Inflammatory macrophage (primary cell): ENCODE measurements at regions not wholly inside any gene's neighbourhood (a gene's known extent, or its start where the extent isn't known, plus 50 kb on each side); places are given as distances from the start of the nearest gene placed in this dataset.
A peak's percentile ranks its signal among the peaks of the same experiment; 100 is the strongest.

ENCODE experiments used
- DNase-seq, 2 donors: peaks; one replicate each; pipeline ENCODE4 v3.0.0-alpha.2; 2020 to 2022

DNA sequence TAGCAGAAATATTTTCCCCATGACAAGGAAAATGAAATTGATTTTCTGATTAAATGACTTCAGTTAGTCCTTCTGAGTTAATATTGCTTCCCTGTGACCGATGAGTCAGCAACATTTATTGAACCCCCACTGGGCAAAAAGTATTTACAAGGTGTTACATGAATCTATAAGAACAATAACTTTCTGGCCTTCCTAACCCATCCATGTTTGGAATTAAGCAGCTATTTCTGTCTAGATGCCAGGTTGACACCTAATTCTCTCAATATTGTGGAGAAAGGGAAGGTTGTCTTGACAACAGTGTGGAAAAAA is 112.9 kb upstream of the JAZF1 start:
- DNase-seq: no peak

DNA sequence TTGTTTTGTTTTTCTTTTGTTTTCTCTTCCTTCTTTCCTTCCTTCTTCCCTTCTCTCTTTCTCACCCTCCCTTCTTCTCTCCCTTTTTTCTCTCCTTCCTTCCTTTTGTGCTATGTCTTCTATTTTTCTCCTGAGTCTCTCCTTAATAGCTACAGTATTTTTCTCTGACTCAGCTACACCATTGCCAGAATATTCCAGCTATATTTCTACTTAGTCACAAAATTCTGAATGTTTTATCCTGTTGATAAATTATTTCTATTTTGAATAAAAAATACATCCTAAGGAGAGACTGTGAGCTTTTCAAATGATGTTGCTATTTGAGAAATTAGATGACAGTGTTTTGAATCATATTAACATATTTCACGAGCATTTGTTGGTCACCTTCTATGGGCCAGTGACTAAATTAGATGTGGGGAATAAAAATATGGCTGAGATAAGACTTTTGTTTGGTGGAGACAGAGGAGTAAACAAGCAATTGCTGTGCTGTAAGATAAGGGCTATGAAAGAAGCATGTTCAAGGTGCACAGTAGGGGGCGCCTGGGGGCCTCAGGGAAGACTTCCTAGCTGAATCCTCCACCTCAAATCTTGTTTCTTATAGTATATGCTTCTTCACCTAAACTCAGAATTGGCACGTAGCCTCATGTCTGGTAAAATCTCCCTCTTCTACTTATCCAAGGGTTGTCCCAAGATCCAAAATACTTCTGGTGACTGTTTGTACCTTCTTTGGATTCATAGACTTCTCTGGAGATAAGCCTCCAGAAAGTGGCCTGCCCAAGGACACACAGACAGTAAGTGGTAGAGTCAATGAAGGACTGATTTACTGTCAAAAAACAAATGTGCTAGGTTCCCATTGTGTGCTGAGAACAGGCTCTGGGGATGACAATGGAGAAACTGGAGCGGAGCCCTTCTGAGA is 115.5 kb upstream of the CREB5 start:
- peak in 1 of 2 donors; percentile 13 for DNase-seq

DNA sequence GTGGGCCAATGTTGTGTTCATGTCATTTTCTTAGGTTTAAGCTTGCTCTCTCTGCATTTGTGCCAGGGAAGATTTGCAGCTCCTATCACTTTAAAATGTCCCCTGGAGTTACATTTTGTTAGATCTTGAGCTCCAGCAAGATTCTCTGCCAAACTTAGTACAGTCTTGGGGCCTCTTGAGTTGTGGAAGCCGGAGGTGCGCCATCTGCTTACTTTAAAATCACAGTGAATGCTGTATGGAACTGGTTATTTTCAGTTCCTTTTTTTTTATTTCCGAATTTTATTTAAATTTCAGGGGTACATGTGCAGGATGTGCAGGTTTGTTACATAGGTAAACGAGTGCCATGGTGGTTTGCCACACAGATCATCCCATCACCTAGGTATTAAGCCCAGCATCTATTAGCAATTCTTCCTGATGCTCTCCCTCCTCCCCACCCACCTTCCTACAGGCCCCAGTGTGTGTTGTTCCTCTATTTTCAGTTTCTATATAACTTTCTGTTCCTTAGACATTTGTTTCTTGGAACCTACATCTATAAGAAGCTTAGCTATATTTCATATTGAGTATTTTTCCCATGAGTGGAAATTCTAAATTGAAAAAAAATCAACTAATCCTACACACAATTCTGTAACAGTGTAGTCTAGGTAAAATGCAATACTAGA is 114.4 kb upstream of the CREB5 start:
- peak; percentile 20 to 45 for DNase-seq

DNA sequence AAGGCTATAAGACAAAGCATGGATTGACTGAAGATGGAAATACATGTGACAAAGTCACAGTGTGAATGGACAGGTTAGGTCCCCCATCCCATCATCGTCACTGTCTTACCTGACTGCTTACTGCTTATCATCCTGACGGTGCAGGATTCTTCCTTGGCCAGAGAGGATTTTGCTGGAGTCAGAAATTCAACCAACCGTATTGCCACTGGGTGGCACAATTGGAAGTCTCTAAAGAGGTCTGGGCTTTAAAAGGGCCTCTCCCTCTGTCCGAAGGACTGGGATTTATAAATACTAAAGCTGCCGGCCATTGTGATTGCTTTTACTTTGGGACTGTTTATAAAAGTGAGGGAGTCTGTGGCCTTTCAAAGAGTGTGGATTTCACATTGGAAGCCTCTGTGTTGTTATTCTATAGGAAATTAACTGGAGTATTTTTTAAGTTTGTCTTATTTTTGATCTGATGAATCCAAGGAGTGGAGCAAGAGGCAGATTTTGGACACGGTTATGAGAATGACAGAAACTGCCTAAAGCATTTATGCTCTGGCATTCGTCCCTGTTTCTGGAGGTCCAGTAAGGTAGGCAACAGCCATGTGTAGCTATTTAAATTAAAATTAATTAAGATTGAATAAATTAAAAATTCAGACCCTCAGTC is 113.3 kb upstream of the CREB5 start:
- DNase-seq: no peak

DNA sequence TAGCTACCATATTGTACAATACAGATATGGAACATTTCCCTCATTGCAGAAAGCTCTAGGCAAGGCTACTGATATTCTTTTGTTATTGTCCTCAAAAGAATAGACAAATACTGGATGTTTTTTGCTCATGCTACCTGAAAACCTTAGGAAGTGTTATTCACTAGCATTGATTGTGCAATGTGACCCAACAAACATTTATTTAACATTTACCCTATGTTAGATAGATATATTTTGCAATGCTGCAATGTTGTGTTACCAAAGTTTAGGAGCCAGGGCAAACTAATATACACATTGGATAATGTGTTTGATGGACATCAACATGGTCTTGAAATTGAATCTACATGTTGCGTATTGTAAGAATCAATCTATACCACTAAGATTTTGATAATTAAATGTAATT is 112.8 kb upstream of the CREB5 start:
- no peak for DNase-seq

DNA sequence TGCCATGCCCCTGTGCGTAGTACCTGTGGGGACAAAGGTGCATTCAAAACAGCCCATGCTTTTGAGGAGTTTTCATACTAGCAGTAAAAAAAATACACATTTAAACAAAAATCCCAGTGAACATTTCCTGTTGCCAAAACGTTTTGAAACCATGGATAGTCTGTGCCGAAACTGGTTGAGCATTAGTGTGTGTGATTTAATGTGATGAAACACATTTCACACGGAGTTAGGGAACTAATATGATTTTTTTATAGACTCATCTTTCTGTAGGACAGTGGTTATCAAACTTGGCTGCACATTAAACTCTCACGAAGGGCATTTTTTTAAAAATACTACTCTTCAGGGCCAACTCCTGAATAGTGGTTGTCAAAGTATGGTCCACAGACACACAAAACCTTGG is 111.8 kb upstream of the CREB5 start:
- DNase-seq: no peak

DNA sequence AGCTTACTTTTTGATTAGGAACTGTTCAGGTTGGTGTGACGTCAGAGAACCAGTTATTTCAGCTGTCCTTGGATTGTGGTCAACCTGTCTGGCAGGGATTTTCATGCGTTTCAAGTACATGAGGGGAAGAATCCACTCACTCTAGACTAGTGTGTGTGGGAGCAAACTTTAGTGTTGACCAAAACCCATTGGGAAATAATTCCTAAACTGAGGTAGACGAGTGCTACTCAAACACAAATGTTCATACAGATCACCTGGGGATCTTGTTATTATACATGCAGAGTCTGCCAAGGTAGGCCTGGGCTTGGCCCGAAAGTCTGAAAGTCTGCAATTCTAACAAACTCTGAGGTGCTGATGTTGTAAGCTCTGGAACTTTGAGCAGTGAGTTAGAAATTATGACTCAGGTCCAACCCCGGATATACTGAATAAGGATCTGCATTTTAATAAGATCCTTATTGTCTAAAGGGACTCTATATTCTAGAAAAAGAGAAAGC is 111.1 kb upstream of the CREB5 start:
- no peak for DNase-seq

DNA sequence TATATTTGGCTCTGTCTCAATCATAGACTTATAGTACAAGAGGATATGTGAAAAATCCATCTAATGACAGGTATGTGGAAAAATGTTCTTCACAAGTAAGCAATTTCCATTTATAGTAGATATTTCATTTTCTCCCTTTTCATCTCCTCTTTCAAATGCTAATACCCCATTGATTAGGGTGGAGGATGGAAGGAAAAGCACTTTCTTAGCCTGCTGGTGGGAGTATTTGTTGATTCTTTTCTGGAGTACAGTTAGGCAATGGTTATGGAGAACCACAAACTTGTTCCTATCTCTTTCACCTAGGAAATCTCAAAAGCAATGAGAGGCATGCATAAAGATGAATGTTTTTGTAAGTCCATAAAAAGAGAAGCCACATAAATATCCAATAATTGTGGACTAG is 108.0 kb upstream of the CREB5 start:
- no peak for DNase-seq

DNA sequence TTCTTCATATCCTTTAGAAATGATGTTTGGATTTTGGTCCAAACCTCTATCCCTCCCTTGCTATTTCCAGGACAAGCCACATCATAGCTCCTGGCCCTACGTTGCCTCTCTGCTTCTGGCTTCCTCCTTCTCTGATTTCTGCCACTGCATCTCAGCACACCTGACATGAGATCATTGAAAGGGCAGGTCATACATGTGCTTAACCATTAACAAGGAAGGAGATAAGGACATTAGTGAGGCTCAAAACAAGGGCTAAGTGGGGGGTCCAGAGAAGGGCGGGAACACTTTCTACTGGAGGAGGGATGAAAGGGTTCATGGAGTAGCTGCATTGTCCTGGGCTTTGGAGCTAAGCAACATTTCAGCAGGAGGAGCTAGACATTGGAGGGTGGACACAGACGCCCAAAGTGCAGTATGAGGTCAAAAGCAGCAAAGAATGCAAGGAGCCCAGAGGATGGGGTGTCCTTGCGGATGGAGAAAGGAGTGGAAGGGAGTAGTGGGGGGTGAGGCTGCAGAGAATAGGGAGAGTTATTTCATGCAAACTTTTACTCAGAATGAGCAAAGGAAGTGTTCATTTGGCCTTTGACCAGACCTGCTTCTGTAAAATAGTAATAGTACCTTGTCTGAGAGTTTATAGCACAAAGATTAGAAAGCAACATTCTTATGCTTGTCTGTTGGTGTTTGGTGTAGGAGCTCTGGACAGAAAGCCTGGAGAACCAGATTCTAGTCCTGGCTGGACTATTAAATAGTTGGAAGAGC is 102.4 kb upstream of the CREB5 start:
- no peak for DNase-seq

DNA sequence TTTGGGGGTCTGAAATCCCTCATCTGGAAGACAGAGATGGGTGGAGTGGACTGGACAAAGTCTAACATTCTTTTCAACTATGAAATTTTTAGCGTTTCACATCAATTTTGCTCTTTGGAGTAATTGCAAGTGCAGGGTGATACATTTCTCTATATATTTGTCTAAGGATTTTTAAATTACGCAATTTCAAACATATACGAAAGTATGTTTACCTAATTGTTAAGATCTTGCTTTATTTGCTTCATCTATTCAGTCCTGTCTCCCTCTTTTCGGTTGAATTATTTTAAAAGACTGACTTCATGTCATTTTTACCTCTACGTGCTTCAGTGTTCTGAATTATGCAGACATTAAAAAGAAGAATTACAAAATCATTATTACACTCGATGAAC is 101.9 kb upstream of the CREB5 start:
- DNase-seq: no peak

DNA sequence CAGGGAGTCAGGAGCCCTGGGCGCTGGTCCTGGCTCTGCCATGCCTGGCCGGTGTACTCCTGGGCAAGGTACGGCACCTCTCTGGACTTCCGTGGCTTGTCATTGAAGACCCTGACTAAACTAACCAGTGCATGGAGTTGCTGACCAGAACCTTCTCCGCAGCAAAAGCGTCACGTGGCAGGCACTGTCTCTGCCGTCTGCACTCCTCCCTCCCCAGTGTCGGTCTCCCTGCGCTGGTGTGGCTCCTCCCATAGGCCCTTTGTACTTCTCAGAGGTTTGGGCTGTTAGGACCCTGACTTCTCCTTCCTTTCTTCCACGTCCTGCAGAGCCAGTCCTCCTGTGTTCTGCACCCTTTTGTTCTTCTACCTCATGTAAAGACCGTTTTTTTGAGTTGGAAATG is 100.6 kb upstream of the CREB5 start:
- no peak for DNase-seq

DNA sequence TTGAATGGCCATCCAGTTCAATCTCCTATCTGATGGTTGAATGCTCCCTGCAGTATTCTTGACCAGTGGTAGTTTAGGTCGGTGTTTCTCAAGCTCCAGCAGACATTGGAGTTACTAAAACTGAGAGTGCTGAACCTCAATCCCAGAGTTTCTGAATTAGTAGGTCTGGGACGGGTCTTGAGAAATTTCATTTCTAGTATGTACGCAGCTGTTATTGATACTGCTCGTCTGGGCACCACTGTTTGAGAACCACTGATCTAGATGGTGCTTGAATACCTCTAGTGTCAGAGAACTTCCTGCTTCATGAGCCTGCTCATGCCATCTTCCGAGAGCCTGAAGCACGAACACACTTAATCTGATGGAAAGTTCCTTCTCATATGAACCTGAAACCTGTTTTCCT is 99.4 kb upstream of the CREB5 start:
- DNase-seq: no peak

DNA sequence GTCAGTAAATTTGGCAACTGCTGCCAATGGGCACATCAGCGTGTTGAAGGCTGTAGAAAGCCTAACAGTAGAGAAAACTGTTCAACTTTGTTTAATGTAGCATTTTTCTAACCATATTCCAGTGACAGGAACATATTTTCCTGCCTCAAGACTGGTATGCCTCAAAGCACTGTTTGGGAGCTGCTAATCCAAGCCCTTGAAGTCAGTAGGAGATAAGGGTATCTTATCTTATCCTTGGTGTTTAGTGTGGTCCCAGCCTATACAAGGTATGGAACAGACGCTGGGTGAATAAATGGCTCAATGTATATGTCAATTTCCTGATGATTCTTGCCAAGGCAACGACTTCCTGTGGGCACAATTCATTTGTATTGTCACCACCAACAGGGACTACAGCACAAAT is 97.5 kb upstream of the CREB5 start:
- DNase-seq: no peak

DNA sequence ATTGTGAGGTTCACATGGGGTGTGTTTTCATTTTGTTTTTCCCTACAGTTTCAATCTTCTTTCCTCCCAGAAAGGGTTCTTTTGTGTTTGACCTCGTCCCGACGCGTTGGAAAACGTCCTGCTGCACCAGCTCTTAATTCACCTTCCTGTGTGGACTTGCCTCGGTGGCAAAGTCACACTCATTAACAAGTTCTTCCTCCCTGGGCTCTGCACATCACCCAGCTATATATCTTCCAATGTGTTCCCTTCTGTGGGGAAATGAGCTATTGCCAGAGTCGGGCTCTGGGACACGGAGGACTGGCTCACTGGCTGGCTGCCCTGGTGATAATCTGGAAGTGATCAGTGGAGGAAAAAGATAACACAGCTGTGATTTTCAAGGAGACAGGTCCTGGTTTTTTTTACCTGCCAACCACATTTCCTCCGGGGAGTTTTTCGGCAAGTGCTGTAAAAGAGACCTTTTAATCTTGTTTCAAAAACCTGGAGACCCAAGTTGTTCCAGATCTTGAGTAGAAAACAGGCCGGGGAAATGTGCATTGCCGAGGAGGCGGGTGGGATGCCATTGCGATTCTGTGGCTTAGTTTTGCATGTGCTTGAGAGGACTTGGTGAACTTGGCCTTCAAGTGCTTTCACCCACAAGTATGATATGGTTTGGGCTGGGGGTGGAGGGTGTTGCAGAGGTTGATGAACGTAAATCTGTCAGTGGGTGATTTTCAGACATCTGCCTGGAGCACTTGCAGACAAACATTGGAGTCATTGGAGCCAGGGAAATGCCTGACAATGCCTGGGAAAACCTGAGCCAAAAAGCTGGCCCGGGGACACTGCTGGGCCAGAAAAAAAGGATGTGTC is 96.5 kb upstream of the CREB5 start:
- no peak for DNase-seq

DNA sequence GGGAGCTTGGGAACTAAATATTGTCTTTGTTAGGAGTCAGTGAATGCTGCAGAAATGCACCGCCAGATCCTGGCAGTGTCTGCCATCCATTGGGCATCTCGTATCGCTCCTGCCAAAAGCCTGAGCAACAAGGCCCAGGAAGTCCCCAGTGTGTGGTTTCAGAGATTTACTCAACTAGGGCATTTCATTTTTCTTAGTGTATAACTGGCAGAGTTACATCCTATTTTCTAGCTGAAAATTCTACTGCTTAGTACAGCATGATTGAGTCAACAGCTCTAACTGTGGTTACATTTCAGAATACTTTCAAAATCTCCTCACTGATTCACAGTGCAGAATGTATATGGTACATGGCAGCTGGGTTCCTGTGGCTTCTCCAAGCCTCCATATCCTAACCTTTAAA is 95.8 kb upstream of the CREB5 start:
- no peak for DNase-seq

DNA sequence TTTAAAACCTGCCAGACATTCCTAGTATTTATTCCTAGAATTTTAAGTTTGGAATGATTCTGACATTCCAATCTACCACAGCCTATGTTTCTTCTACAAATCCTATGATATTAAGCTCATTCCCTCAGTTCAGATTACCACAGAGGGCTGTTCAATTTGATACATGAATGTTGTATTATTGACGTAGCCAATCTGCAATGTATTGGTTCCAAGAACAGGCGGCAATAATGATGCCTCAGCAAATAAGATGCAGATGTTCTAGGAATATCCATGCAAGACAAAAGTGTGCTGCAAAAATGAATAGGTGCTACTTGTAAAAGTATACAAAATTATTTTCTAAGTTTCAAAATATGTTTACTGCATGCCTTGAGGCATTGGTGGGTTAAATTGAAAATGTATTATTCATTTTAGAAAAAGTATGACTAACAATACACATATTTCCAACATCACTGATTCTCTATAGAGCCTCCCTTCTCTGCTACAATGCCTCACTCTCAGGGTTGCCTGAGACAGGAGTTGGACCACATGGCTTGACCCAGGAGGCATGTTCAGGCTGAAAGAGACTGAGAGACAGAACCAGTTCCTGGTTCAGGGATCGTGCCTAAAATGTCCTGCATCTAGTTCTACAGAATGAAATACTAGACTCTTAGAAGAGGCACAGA is 94.1 kb upstream of the CREB5 start:
- no peak for DNase-seq

DNA sequence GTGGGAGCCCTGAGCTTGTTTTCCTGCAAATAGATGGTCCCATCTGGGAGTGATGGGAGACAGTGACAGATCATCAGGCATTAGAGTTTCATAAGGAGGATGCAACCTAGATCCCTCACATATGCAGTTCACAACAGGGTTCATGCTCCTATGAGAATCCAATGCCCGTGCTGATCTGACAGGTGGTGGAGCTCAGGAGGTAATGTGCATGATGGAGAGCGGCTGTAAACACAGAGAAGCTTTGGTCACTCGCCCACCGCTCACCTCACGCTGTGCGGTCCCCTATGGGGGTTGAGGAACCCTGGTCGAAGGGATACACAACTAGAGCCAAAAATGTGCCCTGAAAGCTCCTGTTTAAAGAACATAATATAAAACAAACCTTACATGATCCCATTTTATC is 88.5 kb upstream of the CREB5 start:
- DNase-seq: no peak

DNA sequence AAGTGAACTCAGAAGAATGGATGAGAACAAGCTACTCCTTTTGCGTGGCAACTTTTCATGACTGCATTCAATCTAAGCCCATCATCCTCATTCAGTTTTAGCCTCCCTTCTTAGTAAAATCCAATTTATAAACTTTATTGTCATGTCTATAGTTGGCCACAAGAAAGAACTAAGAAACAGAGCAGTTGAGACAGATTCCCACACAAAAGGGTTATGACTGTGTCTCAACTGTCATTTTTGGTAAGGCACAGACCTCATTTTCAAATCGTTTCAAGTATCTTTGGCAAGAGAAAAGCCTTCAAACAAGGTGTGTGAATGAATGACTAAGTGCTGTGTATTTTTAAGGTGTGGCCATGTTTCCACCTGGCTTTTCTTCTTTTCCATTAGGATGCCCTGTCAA is 84.2 kb upstream of the CREB5 start:
- DNase-seq: no peak

DNA sequence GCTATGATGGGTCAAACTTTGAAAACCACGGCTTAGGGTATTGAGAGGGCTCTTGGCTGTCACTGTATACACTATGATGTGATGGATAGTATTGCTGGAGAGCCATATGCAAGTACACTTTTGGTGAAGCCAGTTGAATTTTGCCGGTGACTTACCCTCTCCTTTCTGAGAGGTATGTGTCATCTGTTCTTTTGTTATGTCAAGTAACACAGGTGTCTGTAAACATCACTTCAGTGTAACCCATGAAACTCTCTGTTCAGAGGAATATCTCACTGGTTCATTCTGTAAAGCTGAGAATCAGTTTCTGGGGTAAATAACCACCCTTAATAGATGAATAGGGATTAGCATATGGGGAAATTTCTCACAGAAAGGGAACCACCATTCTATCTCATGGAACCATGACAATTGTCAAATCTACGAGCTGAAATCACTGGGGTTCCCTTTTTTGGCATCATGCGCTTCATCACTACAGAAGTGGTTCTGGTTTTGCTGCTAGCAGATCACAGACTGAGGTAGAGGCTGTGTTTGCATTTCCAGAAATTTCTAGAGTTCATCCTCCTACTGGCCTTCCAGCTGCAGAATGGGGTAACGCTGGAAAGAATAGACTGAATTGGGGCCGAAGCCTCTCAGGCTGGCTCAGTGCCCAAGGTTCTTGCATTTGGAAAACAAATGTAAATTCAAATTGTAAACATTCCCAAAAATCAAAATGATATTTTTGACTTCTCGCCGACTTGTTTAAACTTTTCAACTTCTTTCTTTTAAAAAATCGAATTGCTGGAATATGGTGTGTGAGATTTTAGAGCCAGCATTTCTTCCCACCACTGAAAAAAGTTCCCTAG is 83.3 kb upstream of the CREB5 start:
- DNase-seq: peak; percentile 44 to 50

DNA sequence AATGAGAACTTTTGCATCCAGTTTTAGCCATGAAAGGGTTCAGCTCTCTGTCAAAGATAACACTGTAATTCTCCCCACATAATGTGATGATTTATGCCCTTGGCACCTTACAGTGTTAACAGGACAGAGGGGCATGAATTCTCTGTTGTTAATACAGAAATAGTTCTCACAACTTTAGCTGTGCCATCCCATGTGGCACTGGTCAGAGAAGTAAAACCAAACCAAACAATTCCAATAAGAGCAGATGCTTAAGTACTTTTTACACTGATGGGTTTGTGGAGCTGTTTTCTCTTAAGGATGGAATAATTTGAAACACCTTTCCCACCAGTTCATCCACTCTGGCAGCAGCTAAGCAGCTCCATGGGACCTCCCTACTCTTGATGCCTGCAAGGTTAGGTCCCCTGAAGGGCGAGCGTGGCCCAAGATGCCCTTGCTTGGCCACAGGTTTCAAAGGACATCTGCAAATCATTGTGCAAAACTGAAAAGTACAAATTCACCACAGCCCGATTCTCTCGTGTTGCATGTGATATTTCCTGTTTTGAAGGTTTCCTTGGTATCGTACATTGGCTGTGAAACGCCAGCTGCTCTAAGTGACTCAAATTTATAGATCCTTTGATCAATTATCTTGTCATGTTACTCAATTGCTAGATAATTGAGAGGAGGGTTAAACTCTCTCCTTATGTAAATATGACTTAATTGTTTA is 82.5 kb upstream of the CREB5 start:
- DNase-seq: peak; percentile 10 to 18
